HG02763 (cell line): ENCODE measurements at regions not wholly inside any gene's neighbourhood (a gene's known extent, or its start where the extent isn't known, plus 50 kb on each side); places are given as distances from the start of the nearest gene placed in this dataset.

Experiments used
- ATAC-seq: cut with Tn5 transposase; IDR thresholded peaks from one replicate; pipeline ENCODE4 v1.9.1; 2021; ENCODE audit warnings: mild to moderate bottlenecking, moderate library complexity; ENCODE audit not compliant: unreplicated experiment

DNA sequence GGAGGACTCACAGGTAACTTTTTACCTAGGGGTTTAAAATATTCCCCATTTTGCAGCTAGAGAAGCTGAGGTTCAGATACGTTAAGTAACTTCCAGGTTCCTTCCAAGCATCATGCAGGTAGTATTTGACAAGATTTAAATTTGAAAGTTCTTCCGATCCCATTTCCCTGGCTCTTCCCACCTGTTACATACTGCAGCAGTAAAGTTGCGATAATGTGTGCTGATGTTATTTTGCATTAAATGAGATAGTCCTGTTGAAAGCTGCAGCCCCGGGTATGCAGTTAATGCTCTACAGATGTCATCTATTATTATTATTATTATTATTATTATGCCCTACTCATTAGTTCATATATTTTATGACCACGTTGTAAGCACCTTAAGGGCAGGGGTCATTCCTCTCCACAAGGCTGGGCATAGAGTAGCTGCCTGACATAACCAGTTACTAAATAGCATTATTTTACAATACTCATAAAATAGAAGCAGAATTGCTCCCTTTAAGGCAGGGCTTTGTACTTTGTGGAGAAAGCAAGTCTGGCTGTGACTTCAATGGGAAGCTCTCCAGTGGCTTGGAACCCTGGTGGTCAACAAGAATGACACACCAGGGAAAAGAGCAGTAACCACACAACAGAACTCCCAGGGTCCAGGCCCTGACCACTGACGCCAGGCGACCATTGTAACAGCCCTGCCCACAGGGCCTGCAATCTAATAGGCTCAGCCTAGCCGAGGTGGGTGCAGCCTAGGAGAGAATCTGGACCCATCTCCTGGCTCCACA lies 90.8 kb upstream of the CALM2 start:
- no peak for ATAC-seq

DNA sequence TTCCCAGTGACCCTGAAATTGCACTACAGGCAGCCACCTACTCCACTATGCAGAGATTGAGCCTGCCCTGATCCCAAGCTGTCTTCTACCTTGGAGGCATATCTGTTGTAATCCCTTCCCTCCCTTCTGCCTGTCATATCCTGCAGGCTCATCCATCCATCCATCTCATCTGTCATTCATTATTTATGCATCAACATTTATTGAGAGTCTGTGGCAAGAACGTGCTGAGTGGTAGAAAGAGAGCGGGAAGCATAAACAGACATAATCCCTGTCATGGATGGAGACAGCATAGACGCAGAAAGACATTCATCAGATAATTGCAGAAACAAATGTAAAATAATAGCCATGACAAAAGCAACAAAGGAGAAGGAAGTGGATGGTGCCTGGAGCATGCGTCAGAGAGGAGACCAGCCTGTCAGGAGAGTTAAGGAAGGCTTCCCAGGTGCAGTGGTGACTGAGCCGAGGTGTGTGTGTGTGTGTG lies 89.5 kb upstream of the CALM2 start:
- ATAC-seq, result no peak

DNA sequence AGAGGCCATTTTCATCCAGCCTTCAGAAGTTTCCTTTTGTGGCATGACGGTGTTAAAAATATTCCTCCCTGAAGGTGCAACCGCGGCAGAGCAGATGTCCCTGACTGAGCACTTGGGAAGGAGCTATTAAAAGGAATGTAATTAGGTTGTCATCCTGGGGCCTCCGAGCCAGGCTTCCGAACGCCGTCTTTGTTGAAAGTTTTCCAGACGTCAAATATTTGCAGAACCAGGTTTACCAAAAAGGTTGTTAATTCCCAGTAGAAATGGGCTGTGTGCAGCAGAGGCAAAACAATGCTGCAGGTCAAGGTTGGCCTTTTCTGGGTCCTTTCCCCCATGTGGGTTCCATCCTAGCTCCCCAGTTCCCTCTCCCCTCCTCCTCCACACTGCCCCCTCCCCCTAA lies 88.8 kb upstream of the CALM2 start:
- no peak for ATAC-seq

DNA sequence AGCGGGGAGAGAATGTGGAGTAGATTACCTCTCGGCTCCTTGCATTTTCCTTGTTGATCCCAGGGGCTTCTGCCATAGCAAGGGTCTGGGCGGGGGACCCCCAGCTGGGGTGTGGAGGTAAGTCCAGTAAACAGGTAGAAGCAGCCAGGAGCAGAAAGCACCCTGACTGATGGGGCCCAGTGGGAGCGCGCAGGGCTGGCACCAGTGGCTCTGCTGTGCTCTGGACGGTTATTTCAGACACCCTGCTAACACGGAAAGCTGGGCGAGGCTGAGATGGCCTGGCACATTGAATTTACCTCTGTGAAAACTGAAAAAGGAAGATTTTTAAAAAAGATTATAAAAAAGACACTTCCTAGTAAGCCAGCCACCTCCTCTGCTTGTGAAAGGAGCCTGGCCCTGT lies 88.4 kb upstream of the CALM2 start:
- ATAC-seq, result no peak

DNA sequence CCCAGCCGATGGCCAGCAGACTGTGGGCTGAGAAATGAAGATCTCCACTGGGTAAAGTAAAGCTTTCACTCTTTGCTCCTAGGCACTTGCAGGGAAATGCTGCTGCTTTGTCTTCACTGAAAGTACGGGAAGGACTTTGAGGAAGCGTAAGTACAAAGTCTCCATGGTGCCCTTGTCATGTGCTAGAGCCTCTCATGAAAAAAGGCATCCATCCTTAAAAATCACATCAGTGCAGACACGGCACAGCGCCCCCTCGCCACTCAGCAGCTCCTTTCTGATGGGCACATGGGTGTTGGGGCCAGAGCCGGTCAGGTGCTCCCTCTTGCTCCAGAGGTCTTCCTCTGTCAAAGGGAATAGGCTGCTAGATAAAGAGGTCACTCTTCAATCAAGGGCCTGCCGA lies 87.8 kb upstream of the CALM2 start:
- no peak for ATAC-seq

DNA sequence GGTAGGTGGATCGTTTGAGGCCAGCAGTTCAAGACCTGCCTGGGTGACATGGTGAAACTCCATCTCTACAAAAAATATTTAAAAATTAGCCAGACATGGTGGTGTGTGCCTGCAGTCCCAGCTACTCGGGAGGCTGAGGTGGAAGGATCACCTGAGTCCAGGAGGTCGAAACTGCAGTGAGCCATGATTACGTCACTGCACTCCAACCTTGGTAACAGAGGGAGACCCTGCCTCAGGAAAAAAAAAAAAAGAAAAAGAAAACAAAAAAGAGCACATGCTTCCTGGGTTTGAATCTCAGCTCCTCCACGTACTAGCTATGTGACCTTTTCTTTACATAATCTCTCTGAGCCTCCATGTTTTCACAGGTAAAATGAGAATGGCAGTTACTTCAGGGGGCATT lies 86.3 kb upstream of the CALM2 start:
- no peak for ATAC-seq

DNA sequence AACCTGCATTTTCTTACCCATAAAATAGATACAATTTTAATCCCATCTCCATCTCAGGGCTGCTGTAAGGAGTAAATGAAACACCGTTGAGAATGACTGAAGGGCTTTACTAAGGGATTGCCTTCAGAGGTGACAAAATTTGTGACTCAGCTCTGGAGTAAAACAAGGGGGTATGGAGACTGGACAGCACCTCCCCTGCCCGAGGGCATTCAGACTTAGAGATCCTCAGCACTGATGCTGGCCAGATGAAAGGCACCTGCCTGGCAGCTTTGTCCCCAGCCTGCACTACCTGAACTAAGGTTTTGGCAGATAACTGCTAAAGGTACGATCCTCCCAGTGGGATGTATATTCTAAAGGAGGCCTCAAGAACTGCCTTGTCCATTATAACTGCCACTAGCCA lies 84.7 kb upstream of the CALM2 start:
- ATAC-seq, result no peak

DNA sequence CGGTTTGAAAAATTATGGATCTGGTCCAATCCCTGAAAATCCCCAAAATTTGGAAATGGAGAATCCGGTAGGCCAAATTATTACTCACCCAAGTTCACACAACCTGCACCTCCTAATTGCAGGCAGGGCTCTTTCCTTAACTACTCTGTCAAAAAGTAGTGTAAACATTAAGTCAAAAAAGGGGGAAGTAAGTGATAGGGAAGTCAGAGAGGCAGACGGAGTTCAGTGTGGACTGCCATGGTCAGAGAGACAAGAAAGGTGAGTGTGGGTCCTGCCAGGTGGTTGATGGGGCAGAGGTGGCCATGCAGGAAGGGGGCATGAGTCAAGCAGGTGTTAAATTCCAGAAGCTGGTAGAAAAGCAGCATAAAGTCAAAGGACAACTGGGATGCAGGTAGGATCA lies 83.5 kb upstream of the CALM2 start:
- ATAC-seq, result no peak

DNA sequence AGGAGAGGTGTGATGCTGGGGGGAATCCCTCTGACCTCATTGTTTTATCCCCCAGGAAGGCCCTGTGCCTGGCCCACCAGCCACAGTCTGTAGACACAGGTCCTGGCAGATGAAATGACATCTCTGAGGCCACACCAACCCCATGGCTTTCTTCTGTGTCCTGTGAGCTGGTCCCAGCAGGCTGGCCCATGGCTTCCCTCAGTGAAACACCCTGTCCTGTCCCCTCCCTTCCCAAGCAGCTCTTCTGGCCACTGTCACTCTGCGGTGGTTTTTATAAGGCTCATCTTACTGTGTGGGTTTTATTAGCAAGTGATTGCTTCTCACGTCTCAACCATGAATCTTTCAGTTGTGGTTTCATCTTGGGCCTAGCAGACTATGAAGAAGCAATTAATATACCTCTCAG lies 81.6 kb upstream of the CALM2 start:
- ATAC-seq, result no peak

DNA sequence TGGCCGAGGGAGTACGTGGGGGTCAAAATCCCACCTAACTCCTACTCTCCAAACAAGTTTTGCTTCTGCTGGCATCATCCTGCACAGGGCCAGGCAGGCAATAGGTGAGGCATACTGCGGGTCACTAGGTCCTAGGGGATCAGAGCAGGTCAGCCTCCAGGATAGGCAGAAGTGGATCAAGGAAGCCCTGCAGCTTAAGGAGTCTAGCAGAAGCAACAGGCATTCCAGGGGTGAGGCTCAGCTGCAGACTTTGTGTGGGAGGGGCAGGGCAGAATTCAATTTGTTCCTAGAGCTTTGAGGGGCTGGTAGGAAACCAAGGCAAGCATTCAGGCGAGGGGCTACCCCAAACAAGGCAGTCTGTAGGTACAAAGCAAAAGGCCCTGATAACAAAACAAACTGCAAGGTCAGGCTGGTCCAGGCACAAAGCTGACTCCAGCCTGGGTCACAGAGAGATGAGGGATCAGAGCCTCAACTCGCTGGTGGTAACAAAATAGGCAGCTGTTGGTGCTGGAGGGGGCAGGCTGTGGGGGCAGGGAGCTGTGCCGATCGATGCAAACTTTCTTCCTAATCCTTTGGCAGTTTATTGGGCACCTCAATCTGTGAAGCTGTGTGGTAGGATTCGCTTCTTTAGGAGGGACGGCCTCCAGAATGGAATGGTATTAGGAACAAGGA lies 80.2 kb upstream of the CALM2 start:
- no peak for ATAC-seq

DNA sequence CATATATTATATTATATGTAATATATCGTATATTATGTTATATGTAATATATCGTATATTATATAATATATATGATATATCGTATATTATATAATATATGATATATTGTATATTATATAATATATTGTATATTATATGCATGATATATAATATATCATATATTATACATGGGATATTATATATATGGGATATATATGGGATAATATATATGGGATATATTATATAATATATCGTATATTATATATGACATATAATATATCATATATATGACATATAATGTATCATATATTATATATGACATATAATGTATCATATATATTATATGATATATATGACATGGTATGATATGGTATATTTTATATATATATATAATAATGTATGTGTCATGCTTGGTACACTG lies 79.5 kb upstream of the CALM2 start:
- ATAC-seq, result no peak

DNA sequence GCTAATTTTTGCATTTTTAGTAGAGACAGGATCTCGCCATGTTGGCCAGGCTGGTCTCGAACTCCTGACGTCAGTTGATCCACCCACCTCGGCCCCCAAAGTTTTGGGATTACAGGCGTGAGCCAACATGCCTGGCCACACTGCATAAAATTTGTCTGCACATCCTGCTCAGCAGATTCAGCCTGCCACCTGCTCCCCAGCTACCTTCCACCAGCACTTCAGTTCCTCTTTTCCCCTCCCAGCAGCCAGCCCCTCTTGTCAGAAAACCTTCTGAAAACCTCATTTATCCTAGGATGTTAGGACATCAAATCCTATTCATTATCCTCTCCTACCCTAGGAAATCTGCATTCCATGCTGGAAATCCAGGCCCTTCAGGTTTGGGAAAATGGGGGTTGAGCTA lies 78.2 kb upstream of the CALM2 start:
- ATAC-seq, result no peak

DNA sequence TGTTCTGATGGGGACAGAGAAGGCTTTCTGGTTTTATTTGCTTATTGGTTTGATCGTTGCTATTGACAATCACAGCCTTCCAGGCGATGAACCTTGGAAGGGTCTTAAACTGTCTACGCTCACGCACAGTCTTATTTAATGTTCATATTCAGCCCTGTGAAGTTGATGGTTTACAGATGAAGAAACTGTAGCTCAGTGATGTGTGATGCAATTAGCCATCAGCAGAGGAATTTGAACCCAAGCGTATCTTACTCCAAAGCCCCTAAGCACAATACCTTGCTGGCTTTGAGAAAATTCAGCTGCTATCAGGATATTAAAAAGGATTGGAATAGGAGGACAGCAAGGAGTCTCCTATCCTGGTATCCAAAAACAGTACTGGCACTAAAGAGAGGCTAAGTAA lies 77.1 kb upstream of the CALM2 start:
- no peak for ATAC-seq

DNA sequence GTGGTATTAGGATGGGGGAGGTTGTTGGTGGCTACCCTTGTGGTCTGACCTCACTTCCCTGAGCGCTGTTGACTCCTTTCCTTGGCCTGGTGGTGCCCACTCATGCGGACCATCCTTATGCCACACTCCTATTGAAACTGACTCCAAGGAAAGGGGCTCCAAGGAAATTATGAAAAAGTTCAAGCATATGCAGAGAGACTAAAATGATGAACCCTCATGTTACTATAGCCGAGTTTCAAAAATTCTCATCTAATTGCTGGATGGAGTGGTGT lies 75.0 kb upstream of the CALM2 start:
- no peak for ATAC-seq

DNA sequence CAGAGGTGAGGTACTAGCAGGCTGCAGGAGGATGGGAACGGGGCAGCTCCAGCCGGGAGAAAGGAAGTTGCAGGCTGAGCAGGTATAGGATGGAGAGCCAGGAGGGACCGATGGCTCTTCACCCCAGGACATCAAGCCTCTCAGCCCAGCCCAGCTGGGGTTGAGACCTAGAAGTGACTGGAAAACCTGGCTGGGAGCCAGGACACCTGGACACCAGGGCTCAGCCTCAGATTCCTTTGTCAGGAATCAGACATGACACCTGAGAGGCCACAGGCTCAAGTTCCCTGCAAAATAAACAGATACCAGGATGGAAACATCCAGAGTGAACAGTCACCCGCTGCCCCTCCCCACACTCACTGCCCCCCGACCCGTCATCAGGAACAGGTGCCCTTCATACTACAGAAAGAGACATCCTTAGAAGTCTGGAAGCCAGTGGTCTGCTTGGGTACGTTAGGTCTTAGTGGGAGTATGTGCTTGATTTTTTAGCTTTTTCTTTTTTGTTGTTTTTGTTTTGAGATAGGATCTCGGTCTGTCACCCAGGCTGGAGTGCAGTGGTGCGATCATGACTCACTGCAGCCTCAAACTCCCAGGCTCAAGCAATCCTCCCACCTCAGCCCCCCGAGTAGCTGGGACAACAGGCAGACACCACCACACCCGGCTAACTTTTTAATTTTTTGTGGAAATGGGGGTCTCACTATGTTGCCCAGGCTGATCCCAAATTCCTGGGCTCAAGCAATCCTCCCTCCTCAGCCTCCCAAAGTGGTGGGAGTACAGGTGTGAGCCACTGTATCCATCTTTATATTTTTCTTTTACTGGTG lies 74.5 kb upstream of the CALM2 start:
- ATAC-seq, result no peak

DNA sequence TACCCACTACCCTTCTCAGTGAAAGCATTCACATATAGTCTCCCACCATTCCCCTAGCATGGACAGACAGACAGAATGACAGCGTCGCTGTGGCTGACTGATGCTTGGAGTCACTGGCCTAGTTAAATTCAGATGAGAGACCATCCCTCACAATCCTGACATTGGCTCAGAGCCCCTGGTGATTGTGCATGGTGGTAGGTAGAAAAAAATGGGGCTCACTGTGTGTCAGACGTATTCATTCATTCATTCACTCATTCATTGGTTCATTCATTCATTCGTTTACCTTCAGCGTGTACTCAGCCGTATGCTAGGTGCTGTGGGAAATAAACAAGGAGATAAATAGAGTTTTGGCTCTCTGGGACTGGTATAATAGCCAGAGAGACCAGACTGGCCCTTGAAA lies 73.6 kb upstream of the CALM2 start:
- no peak for ATAC-seq

DNA sequence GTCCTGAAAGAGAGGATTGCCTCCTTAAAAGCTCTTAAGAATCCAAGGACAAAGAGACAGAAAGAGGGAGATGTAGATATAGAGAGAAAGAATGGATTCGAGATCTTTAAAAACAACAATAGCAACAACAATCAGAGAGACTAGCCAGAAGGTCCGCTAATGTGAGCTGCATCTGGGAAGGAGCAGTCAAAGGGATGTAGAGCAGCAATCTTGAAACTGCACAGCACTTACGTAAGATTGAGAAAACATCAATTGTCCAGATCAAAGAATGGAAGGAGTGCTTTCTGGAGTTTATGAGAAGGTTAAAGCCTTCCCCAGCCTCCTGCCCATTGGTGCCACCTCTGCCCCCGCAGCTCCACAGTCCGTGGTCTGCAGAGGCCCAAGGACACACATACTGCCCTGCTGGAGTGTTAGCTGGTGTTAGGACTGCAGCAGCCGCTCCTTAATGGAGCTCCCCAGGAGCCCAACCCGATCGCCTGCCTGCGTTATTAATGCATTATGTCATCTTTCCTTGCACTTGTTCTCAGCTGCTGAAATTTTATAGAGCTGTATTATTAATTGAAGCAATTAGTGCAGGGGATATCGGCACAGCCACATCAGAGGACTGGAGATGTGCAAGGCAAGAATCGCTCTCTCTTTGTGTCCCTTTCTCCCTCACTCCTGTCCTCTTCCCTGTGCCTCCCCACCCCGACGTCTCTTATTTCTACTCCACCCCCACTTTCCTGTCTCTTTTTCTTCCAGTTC lies 73.0 kb upstream of the CALM2 start:
- no peak for ATAC-seq

DNA sequence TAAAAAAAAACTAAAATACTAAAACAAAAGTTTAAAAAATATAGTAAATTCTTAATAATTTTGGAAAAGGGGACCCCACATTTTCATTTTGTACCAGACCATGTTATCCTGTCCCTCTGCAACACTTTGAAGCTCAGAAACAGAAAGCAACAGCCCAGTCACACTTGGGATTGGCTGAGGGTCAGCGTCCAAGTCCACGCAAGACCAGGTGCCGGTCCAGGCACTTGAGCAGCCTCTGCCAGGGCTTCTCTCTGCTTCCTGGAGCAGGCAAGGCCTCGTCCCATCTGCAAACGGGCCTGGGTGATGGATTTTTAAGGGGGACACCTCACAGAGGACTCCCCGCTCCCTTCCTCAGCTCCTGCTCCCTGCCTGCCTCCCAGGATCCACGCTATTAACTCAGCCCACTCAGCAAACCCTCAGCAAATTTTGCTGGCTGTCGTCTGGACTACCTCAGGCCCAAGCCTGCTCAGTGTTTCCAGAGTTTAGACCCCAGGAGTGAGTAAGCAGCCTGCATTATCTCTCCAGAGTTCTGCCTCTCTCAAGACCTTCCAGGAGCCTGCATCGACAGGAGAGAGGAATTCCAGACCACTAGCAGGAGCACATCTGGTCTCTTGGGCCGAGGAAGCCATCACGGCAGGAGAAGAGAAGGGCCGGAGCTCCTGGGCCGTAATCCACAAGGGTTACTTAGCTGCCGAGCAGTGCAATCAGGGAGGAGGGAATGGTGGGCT lies 67.4 kb upstream of the CALM2 start:
- ATAC-seq, result no peak

DNA sequence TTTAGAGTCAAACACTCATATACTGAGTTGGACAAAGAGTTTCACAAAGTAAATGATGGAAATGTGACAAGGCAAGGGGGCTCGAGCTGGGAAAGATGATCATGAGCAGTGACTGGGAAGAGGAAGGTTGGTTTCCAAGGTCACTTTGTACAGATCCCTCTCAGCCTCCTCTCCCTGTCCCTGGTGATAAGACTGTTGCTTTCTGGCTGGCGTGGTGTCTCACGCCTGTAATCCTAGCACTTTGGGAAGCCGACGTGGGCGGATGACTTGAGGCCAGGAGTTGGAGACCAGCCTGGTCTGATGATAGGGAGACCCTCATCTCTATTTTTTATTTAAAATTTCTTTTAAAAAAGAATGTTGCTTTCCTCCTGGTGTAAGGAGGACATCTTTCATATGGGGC lies 65.4 kb upstream of the CALM2 start:
- ATAC-seq, result no peak

DNA sequence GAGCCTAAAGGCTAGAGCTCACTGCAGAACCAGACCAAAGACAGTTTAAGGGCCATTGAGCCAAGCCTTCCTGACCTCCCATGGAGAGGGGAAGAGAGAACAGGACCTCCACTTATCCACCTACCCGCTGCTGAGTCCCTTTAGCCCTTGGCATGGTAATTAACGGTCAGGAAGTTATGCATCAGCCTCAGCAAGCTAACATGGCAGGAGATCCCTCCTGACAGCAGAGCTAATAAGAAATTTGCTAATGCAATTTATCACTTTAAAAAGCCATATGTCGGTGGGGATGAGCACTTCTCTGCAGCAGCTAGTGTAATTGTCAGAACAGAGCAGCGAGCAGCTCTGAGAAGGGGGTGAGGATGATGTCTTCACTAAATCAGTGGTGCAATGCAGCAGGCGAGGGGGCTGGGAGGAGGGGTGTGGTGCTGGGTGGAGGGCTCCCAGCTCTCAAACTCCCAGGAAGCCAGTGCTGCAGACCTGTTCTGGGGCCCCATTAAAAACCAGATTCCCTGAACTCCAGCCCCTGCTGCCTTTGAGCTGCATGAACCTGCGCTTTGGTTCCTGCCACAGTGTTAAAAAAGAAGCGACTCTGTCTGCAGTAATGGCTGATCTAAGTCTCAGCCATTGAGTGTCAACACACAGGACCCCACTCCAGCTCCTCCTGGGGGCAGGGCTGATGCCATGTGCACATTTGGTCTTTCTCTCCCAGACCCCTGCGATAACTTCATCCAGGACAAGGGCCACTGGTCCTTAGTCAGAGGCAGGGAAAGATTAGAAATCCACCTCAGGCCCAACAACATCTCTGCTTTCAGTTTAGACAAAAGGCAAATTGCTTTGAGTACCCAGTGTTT lies 63.0 kb upstream of the CALM2 start:
- ATAC-seq, result no peak
